Activated B cell treated with CpG ODN at 0.5 μM for 24 hours (primary cell): ENCODE measurements at regions not wholly inside any gene's neighbourhood (a gene's known extent, or its start where the extent isn't known, plus 50 kb on each side); places are given as distances from the start of the nearest gene placed in this dataset.

Experiments
- ATAC-seq: fragments of 200-7000 bp; cut with Tn5 transposase; one replicate; pipeline ENCODE4 v1.10.0; 2021; ENCODE audit warnings: low read depth, mild to moderate bottlenecking, moderate library complexity
- CTCF ChIA-PET: fragments of 350-600 bp; sonication (Branson Sonifier 250); formaldehyde crosslinking; loops from one replicate; lab custom pipeline; 2021; ENCODE audit warnings: antibody characterized with exemption; lab: Charles Lee
- POLR2A ChIA-PET: fragments of 350-600 bp; sonication (Branson Sonifier 250); formaldehyde crosslinking; loops from one replicate; lab custom pipeline; 2021; ENCODE audit warnings: antibody characterized with exemption; lab: Charles Lee
- DNase-seq: peaks from one replicate; pipeline ENCODE4 v3.0.0; 2022
- H3K27ac Mint-ChIP-seq: one replicate; pipeline ENCODE4 v1.8.0; 2020; ENCODE audit warnings: mixed read lengths
- H3K27me3 Mint-ChIP-seq: one replicate; pipeline ENCODE4 v1.8.0; 2021; ENCODE audit warnings: mixed read lengths
- H3K36me3 Mint-ChIP-seq: one replicate; pipeline ENCODE4 v1.8.0; 2021; ENCODE audit warnings: low read depth, mixed read lengths
- H3K4me1 Mint-ChIP-seq: one replicate; pipeline ENCODE4 v1.8.0; 2021; ENCODE audit warnings: mixed read lengths
- H3K4me3 Mint-ChIP-seq: one replicate; pipeline ENCODE4 v1.8.0; 2020; ENCODE audit warnings: mild to moderate bottlenecking, mixed read lengths
- H3K9me3 Mint-ChIP-seq: one replicate; pipeline ENCODE4 v1.8.0; 2020; ENCODE audit warnings: mixed read lengths
- CTCF ChIP-seq: fragments of 200-600 bp; IDR thresholded peaks from one replicate; pipeline ENCODE4 v1.8.0; 2022; ENCODE audit warnings: antibody characterized with exemption, mild to moderate bottlenecking
- intact Hi-C: fragments of 100-400 bp; cut with micrococcal nuclease; formaldehyde crosslinking; loops from one replicate; pipeline ENCODE4 v1.15.1; 2024

GRCh38 chr18:27558388-27559155 is 373.5 kb upstream of the CHST9 start:
- intact Hi-C loops = no loop called here
- no peak overlapping the region for H3K27ac Mint-ChIP-seq
- no peaks in the 10 kb centered on the region for H3K27me3 Mint-ChIP-seq
- ATAC-seq (no peak), DNase-seq (no peak)
- ChIA-PET CTCF (no interaction called here), POLR2A (no interaction called here)
- TF ChIP-seq CTCF = no peak
- H3K4me1 Mint-ChIP-seq = no peaks in the 10 kb centered on the region
- peaks cover 2% of the 10 kb centered on the region for H3K9me3 Mint-ChIP-seq
- H3K4me3 Mint-ChIP-seq = no peak overlapping the region
- H3K36me3 Mint-ChIP-seq = no peaks in the 10 kb centered on the region

DNA sequence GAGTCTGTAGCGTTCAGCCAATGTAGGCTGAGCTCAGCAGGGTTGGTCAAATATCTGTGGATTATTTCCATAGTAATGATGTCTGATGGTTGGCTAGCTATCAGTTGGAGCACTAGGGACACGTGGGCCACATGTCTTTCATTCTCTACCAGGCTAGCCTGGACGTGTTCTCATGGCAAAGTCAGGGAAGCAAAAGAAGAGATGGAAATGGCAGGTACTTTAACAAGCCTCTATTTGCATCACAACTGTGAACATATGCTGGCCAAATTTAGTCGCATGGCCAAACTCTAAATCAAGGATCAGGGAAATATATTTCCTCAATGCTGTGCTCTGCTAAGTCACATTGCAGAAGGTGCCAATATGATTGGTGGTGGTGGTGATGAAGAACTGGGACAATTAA is 371.6 kb upstream of the CHST9 start:
- no peaks in the 10 kb centered on the region for H3K36me3 Mint-ChIP-seq
- no peak for TF ChIP-seq CTCF
- no peaks in the 10 kb centered on the region for H3K27me3 Mint-ChIP-seq
- no peak overlapping the region for H3K27ac Mint-ChIP-seq
- no peak overlapping the region for H3K4me3 Mint-ChIP-seq
- ATAC-seq (no peak), DNase-seq (no peak)
- intact Hi-C loops = no loop called here
- no peaks in the 10 kb centered on the region for H3K4me1 Mint-ChIP-seq
- peaks cover 2% of the 10 kb centered on the region for H3K9me3 Mint-ChIP-seq
- ChIA-PET CTCF (no interaction called here), POLR2A (no interaction called here)

GRCh38 chr18:27549335-27550039 is 364.4 kb upstream of the CHST9 start:
- ATAC-seq (no peak), DNase-seq (no peak)
- H3K36me3 Mint-ChIP-seq = no peaks in the 10 kb centered on the region
- intact Hi-C loops = no loop called here
- CTCF ChIA-PET = no interaction called here
- no peak overlapping the region for H3K27ac Mint-ChIP-seq
- no peaks in the 10 kb centered on the region for H3K9me3 Mint-ChIP-seq
- no peaks in the 10 kb centered on the region for H3K4me1 Mint-ChIP-seq
- no peak overlapping the region for H3K4me3 Mint-ChIP-seq
- no peak for TF ChIP-seq CTCF
- POLR2A ChIA-PET = no interaction called here
- H3K27me3 Mint-ChIP-seq = no peaks in the 10 kb centered on the region

DNA sequence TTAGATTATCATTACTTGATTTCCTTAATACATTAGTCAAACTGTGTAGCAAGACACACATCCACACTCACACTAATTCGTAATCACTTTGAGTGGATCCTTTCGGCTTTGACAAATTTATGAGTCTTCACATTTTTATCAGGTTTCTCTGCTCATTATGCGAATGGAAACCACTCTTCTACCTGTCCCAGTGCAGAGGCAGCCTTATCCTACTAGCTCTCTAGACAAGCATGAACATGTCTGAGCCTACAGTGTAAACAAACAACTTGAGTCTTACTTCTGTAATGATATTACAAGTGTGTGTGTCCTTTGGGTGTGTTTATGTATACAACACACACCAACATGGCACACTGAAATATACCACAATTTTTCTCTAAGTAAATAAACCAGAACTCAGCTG is 361.9 kb upstream of the CHST9 start:
- intact Hi-C loops = no loop called here
- ATAC-seq (no peak), DNase-seq (no peak)
- Mint-ChIP-seq H3K36me3 (no peaks in the 10 kb centered on the region), H3K9me3 (no peaks in the 10 kb centered on the region), H3K4me1 (no peaks in the 10 kb centered on the region), H3K27ac (no peak overlapping the region), H3K27me3 (no peaks in the 10 kb centered on the region), H3K4me3 (no peak overlapping the region)
- TF ChIP-seq CTCF = no peak
- ChIA-PET POLR2A (no interaction called here), CTCF (no interaction called here)

DNA sequence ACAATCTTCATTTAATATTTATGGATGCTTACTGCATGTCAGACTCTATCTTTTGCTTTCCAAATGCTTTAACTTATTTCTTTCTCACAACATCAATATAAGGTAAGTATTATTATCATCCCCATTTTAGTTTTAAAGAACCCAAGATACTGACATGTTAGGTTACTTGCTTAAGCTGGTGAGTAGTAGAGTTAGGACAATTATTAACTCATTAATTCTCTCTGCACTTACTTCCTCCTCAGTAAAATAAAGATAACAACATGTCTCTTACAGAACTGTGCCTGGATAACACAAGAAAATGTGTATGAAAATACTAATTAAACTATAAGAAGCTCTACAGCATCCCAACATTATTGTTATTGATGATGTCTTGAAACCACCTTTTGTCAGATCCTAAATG is 359.1 kb upstream of the CHST9 start:
- intact Hi-C loops = no loop called here
- ChIA-PET POLR2A (no interaction called here), CTCF (no interaction called here)
- ATAC-seq (no peak), DNase-seq (no peak)
- H3K36me3 Mint-ChIP-seq = no peaks in the 10 kb centered on the region
- no peaks in the 10 kb centered on the region for H3K27me3 Mint-ChIP-seq
- H3K4me3 Mint-ChIP-seq = no peak overlapping the region
- no peak for TF ChIP-seq CTCF
- H3K27ac Mint-ChIP-seq = no peak overlapping the region
- H3K9me3 Mint-ChIP-seq = no peaks in the 10 kb centered on the region
- H3K4me1 Mint-ChIP-seq = no peaks in the 10 kb centered on the region
